GM12892 (cell line): ENCODE measurements at regions not wholly inside any gene's neighbourhood (a gene's known extent, or its start where the extent isn't known, plus 50 kb on each side); places are given as distances from the start of the nearest gene placed in this dataset.

Experiments used
- DNase-seq: peaks from one replicate; pipeline ENCODE4 v3.0.0; 2011; ENCODE audit not compliant: insufficient read length
- FAIRE-seq: peaks from 2 replicates; lab custom pipeline; 2011; peaks lifted over from hg19 to GRCh38; lab: Jason Lieb, UNC
- POLR2A ChIP-seq: IDR thresholded peaks from 2 replicates; pipeline ENCODE4 v1.6.1; 2011; ENCODE audit warnings: low read depth, low read length, control low read depth
- POLR2AphosphoS5 ChIP-seq: IDR thresholded peaks from 2 replicates; pipeline ENCODE4 v1.6.1; 2011; ENCODE audit warnings: low read depth, low read length, control low read depth
- TAF1 ChIP-seq: IDR thresholded peaks from 2 replicates; pipeline ENCODE4 v1.6.1; 2011; ENCODE audit warnings: low read depth, mild to moderate bottlenecking, control low read depth, low read length, borderline replicate concordance

GRCh38 chr1:62952596-62952995 is 168.7 kb downstream of the ATG4C start:
- FAIRE-seq: no peak
- TF ChIP-seq POLR2AphosphoS5: no peak
- TF ChIP-seq POLR2A: no peak
- no peak for TF ChIP-seq TAF1
- DNase-seq: no peak

- FAIRE-seq (no peak), DNase-seq (no peak)
- no peak for TF ChIP-seq POLR2A
- no peak for TF ChIP-seq TAF1
- TF ChIP-seq POLR2AphosphoS5: no peak
Observed at GRCh38 chr1:62953633-62954032, 169.7 kb downstream of the ATG4C start.

GRCh38 chr1:62954758-62955157 is 170.8 kb downstream of the ATG4C start:
- no peak for DNase-seq
- TF ChIP-seq POLR2A (no peak), TAF1 (no peak), POLR2AphosphoS5 (no peak)
- no peak for FAIRE-seq

GRCh38 chr1:62955666-62956065 is 171.7 kb downstream of the ATG4C start:
- TF ChIP-seq POLR2A (no peak), POLR2AphosphoS5 (no peak), TAF1 (no peak)
- FAIRE-seq (no peak), DNase-seq (no peak)

GRCh38 chr1:62962014-62962812 is 178.3 kb downstream of the ATG4C start:
- TF ChIP-seq TAF1 (no peak), POLR2AphosphoS5 (no peak), POLR2A (no peak)
- DNase-seq (no peak), FAIRE-seq (no peak)

GRCh38 chr1:62962901-62963776 is 179.2 kb downstream of the ATG4C start:
- FAIRE-seq: no peak
- TF ChIP-seq TAF1: no peak
- TF ChIP-seq POLR2AphosphoS5: no peak
- TF ChIP-seq POLR2A: no peak
- peak; percentile 37 for DNase-seq

- FAIRE-seq (no peak), DNase-seq (no peak)
- TF ChIP-seq TAF1 (no peak), POLR2AphosphoS5 (no peak), POLR2A (no peak)
Observed at GRCh38 chr1:62964141-62964540, 180.2 kb downstream of the ATG4C start.

GRCh38 chr1:62967031-62967430 is 183.1 kb downstream of the ATG4C start:
- DNase-seq (no peak), FAIRE-seq (no peak)
- TF ChIP-seq POLR2AphosphoS5: no peak
- no peak for TF ChIP-seq TAF1
- no peak for TF ChIP-seq POLR2A

GRCh38 chr1:62977366-62977765 is 193.4 kb downstream of the ATG4C start:
- FAIRE-seq (no peak), DNase-seq (no peak)
- TF ChIP-seq POLR2A: no peak
- TF ChIP-seq TAF1: no peak
- TF ChIP-seq POLR2AphosphoS5: no peak

GRCh38 chr1:62978741-62979140 is 194.8 kb downstream of the ATG4C start:
- FAIRE-seq (no peak), DNase-seq (no peak)
- TF ChIP-seq POLR2AphosphoS5: no peak
- TF ChIP-seq POLR2A: no peak
- no peak for TF ChIP-seq TAF1

GRCh38 chr1:62981434-62981833 is 197.5 kb downstream of the ATG4C start:
- no peak for TF ChIP-seq TAF1
- no peak for TF ChIP-seq POLR2AphosphoS5
- TF ChIP-seq POLR2A: no peak
- no peak for FAIRE-seq
- no peak for DNase-seq

- TF ChIP-seq POLR2AphosphoS5: no peak
- TF ChIP-seq TAF1: no peak
- no peak for TF ChIP-seq POLR2A
- DNase-seq (no peak), FAIRE-seq (no peak)
Observed at GRCh38 chr1:62988867-62989266, 204.9 kb downstream of the ATG4C start.
